Adrenal gland (tissue), 5 donors: ENCODE measurements at regions not wholly inside any gene's neighbourhood (a gene's known extent, or its start where the extent isn't known, plus 50 kb on each side); places are given as distances from the start of the nearest gene placed in this dataset.

Experiments
- POLR2A ChIP-seq, 2 donors: fragments of 450-650 bp; IDR thresholded peaks; one replicate each; pipeline ENCODE4 v1.6.1; 2017; ENCODE audit warnings: antibody characterized with exemption in 2 of 2, mild to moderate bottlenecking in 2 of 2, moderate library complexity in 1 of 2
- TF ChIP-seq, protein P1 (sequence below), 6 experiments: fragments of 450-650 bp in 4 of 6; fragments of 200-600 bp in 2 of 6; sonication (generic) in 1 of 6; IDR thresholded peaks; 1 replicate in 5 of 6; 2 replicates in 1 of 6; pipeline versions ENCODE4 v1.5.1 to v1.8.0; 2016 to 2021; ENCODE audit warnings: antibody characterized with exemption in 6 of 6, mild to moderate bottlenecking in 2 of 6, moderate library complexity in 1 of 6
- donor health status: DM: no; HTN: no; CAD: no.

- TF ChIP-seq, protein P1, sequence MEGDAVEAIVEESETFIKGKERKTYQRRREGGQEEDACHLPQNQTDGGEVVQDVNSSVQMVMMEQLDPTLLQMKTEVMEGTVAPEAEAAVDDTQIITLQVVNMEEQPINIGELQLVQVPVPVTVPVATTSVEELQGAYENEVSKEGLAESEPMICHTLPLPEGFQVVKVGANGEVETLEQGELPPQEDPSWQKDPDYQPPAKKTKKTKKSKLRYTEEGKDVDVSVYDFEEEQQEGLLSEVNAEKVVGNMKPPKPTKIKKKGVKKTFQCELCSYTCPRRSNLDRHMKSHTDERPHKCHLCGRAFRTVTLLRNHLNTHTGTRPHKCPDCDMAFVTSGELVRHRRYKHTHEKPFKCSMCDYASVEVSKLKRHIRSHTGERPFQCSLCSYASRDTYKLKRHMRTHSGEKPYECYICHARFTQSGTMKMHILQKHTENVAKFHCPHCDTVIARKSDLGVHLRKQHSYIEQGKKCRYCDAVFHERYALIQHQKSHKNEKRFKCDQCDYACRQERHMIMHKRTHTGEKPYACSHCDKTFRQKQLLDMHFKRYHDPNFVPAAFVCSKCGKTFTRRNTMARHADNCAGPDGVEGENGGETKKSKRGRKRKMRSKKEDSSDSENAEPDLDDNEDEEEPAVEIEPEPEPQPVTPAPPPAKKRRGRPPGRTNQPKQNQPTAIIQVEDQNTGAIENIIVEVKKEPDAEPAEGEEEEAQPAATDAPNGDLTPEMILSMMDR (IDR thresholded peaks at IDR 0.05), result no peak
- TF ChIP-seq POLR2A (IDR thresholded peaks at IDR 0.05), result no peak
These were observed 691.4 kb downstream of the DNAH5 start for GRCh38 chr5:13253111-13253510.
